IMR-90 (cell line): ENCODE measurements at regions not wholly inside any gene's neighbourhood (a gene's known extent, or its start where the extent isn't known, plus 50 kb on each side); places are given as distances from the start of the nearest gene placed in this dataset.

Experiments
- ATAC-seq: fragments of 200-7000 bp; cut with Tn5 transposase; 2 replicates; pipeline ENCODE4 v1.9.1; 2020; ENCODE audit warnings: low read depth, mild to moderate bottlenecking, moderate library complexity
- BruUV-seq: library from RNA; stranded (reverse); fragments of 400-500 nt; replicated peaks from 2 replicates; lab custom pipeline; 2021; lab: Mats Ljungman, UMichigan
- CTCF ChIA-PET: fragments of 300-600 bp; formaldehyde crosslinking; extraction: SDS; loops from one replicate; lab custom pipeline; 2021; ENCODE audit warnings: antibody characterized with exemption; lab: Yijun Ruan, JAX
- POLR2A ChIA-PET: fragments of 300-600 bp; sonication (Branson Sonifier 250); formaldehyde crosslinking; loops from one replicate; lab custom pipeline; 2022; ENCODE audit warnings: antibody characterized with exemption; ENCODE audit not compliant: unreplicated experiment; lab: Charles Lee
- DNase-seq: peaks from one replicate; pipeline ENCODE4 v3.0.0; 2013
- H2AFZ ChIP-seq: replicated peaks from 2 replicates; pipeline ENCODE3; 2013; ENCODE audit warnings: low read length, mild to moderate bottlenecking; ENCODE audit not compliant: poor library complexity
- H2AK5ac ChIP-seq: 2 replicates; pipeline ENCODE4 v1.6.1; 2013; ENCODE audit warnings: low read depth, low read length, inconsistent platforms
- H2AK9ac ChIP-seq: replicated peaks from 2 replicates; pipeline ENCODE3; 2013; ENCODE audit warnings: mild to moderate bottlenecking, low read depth, low read length, moderate library complexity; ENCODE audit not compliant: poor library complexity
- H2BK120ac ChIP-seq: 2 replicates; pipeline ENCODE4 v1.6.1; 2013; ENCODE audit warnings: low read depth, low read length, inconsistent platforms
- H2BK15ac ChIP-seq: 3 replicates; pipeline ENCODE4 v1.6.1; 2013; ENCODE audit warnings: low read depth, low read length, inconsistent platforms
- H2BK20ac ChIP-seq: 2 replicates; pipeline ENCODE4 v1.6.1; 2013; ENCODE audit warnings: low read depth, mild to moderate bottlenecking, inconsistent platforms, low read length, moderate library complexity
- H2BK5ac ChIP-seq: 2 replicates; pipeline ENCODE4 v1.6.1; 2013; ENCODE audit warnings: mild to moderate bottlenecking, low read depth, low read length, inconsistent platforms; ENCODE audit not compliant: poor library complexity, severe bottlenecking
- H3K14ac ChIP-seq: replicated peaks from 2 replicates; pipeline ENCODE4 v1.6.1; 2013; ENCODE audit warnings: low read depth, low read length, inconsistent platforms
- H3K18ac ChIP-seq: 2 replicates; pipeline ENCODE4 v1.6.1; 2013; ENCODE audit warnings: low read depth, low read length, control low read depth
- H3K23ac ChIP-seq: 2 replicates; pipeline ENCODE4 v1.6.1; 2013; ENCODE audit warnings: low read depth, low read length, inconsistent platforms
- H3K27ac ChIP-seq: 2 replicates; pipeline ENCODE4 v1.5.1; 2013; ENCODE audit warnings: mild to moderate bottlenecking, control low read depth, low read length; ENCODE audit not compliant: insufficient read depth
- H3K27me3 ChIP-seq: 2 replicates; pipeline ENCODE4 v1.6.1; 2013; ENCODE audit warnings: low read length; ENCODE audit not compliant: control insufficient read depth, insufficient read depth
- H3K36me3 ChIP-seq: 2 replicates; pipeline ENCODE4 v1.6.1; 2013; ENCODE audit warnings: low read length, mixed read lengths; ENCODE audit not compliant: control insufficient read depth, insufficient read depth
- H3K4ac ChIP-seq: 2 replicates; pipeline ENCODE4 v1.6.1; 2013; ENCODE audit warnings: low read depth, low read length, inconsistent platforms
- H3K4me1 ChIP-seq: 2 replicates; pipeline ENCODE4 v1.6.1; 2013; ENCODE audit warnings: low read length, mixed read lengths; ENCODE audit not compliant: control insufficient read depth, insufficient read depth
- H3K4me2 ChIP-seq: 2 replicates; pipeline ENCODE4 v1.6.1; 2013; ENCODE audit warnings: low read depth, mild to moderate bottlenecking, control low read depth, low read length, moderate library complexity
- H3K4me3 ChIP-seq: 2 replicates; pipeline ENCODE4 v1.5.1; 2013; ENCODE audit warnings: low read depth, mild to moderate bottlenecking, control low read depth, low read length, moderate library complexity; ENCODE audit not compliant: insufficient read depth
- H3K56ac ChIP-seq: 2 replicates; pipeline ENCODE4 v1.6.1; 2013; ENCODE audit warnings: low read length, inconsistent platforms; ENCODE audit not compliant: insufficient read depth; ENCODE audit errors: extremely low read depth
- H3K79me1 ChIP-seq, 2 experiments: 2 replicates each; pipeline ENCODE4 v1.6.1; 2013; ENCODE audit warnings: low read length in 2 of 2, inconsistent platforms in 1 of 2, low read depth in 1 of 2
- H3K9ac ChIP-seq: 2 replicates; pipeline ENCODE4 v1.6.1; 2013; ENCODE audit warnings: low read depth, low read length, control low read depth
- H3K9me1 ChIP-seq: 2 replicates; pipeline ENCODE4 v1.6.1; 2013; ENCODE audit warnings: low read length, inconsistent platforms; ENCODE audit not compliant: insufficient read depth
- H3K9me3 ChIP-seq: 2 replicates; pipeline ENCODE4 v1.6.1; 2013; ENCODE audit warnings: low read length; ENCODE audit not compliant: control insufficient read depth, insufficient read depth
- H4K20me1 ChIP-seq: 2 replicates; pipeline ENCODE4 v1.6.1; 2013; ENCODE audit warnings: low read length, inconsistent platforms; ENCODE audit not compliant: insufficient read depth
- H4K5ac ChIP-seq: 2 replicates; pipeline ENCODE4 v1.6.1; 2013; ENCODE audit warnings: mild to moderate bottlenecking, low read depth, low read length, control low read depth
- H4K8ac ChIP-seq, 2 experiments: 2 replicates each; pipeline ENCODE4 v1.6.1; 2013; ENCODE audit warnings: low read depth in 2 of 2, low read length in 2 of 2, control low read depth in 1 of 2, inconsistent platforms in 1 of 2
- H4K91ac ChIP-seq: 2 replicates; pipeline ENCODE4 v1.6.1; 2013; ENCODE audit warnings: low read depth, low read length, inconsistent platforms; ENCODE audit not compliant: insufficient read depth
- BHLHE40 ChIP-seq: fragments of 150-350 bp; IDR thresholded peaks from 2 replicates; pipeline ENCODE4 v1.6.1; 2016; ENCODE audit warnings: mild to moderate bottlenecking, low read depth, low read length
- CEBPB ChIP-seq: IDR thresholded peaks from 2 replicates; pipeline ENCODE4 v1.6.1; 2012; ENCODE audit warnings: low read depth, low read length, improper control_type of control experiment
- CHD1 ChIP-seq: IDR thresholded peaks from 2 replicates; pipeline ENCODE4 v1.6.1; 2012; ENCODE audit warnings: low read depth, low read length, improper control_type of control experiment
- FOS ChIP-seq: fragments of 150-350 bp; IDR thresholded peaks from 2 replicates; pipeline ENCODE4 v1.6.1; 2016; ENCODE audit warnings: low read depth, low read length
- MAZ ChIP-seq: IDR thresholded peaks from 2 replicates; pipeline ENCODE4 v1.6.1; 2012; ENCODE audit warnings: low read depth, mild to moderate bottlenecking, low read length, improper control_type of control experiment, moderate library complexity, borderline replicate concordance
- MXI1 ChIP-seq: IDR thresholded peaks from 2 replicates; pipeline ENCODE4 v1.6.1; 2012; ENCODE audit warnings: low read depth, mild to moderate bottlenecking, low read length, moderate library complexity, borderline replicate concordance
- NFE2L2 ChIP-seq: fragments of 150-350 bp; IDR thresholded peaks from 2 replicates; pipeline ENCODE4 v1.6.1; 2016; ENCODE audit warnings: low read depth, mild to moderate bottlenecking, low read length
- POLR2A ChIP-seq: IDR thresholded peaks from 2 replicates; pipeline ENCODE4 v1.6.1; 2012; ENCODE audit warnings: mild to moderate bottlenecking, low read depth, low read length
- RAD21 ChIP-seq: IDR thresholded peaks from 2 replicates; pipeline ENCODE4 v1.6.1; 2012; ENCODE audit warnings: low read length, improper control_type of control experiment
- RCOR1 ChIP-seq: IDR thresholded peaks from 2 replicates; pipeline ENCODE4 v1.6.1; 2012; ENCODE audit warnings: mild to moderate bottlenecking, low read length, improper control_type of control experiment; ENCODE audit not compliant: insufficient replicate concordance
- SMC3 ChIP-seq: fragments of 150-350 bp; IDR thresholded peaks from 2 replicates; pipeline ENCODE4 v1.6.1; 2016; ENCODE audit warnings: low read depth, mild to moderate bottlenecking, antibody characterized with exemption, low read length, moderate library complexity
- WGBS, 2 experiments: methylation state at CpG; one replicate each; pipeline versions ENCODE4 v1.1.5 to v1.1.7; 2013; ENCODE audit warnings: missing lambda C conversion rate in 2 of 2; ENCODE audit not compliant: insufficient read length in 1 of 2; ENCODE audit errors: extremely low coverage in 2 of 2; 5-methylcytosine and 5-hydroxymethylcytosine counted together
- dilution Hi-C: fragments of 300-500 bp; cut with HindIII; formaldehyde crosslinking; loops from one replicate; pipeline ENCODE4 v1.14.3; 2018; ENCODE audit warnings: low sequenced_read_pairs; ENCODE audit not compliant: unreplicated experiment
- in situ Hi-C: fragments of 300-500 bp; cut with MboI; formaldehyde crosslinking; loops from 3 replicates; pipeline ENCODE4 v1.14.3; 2019; ENCODE audit warnings: low sequenced_read_pairs, inconsistent platforms, mixed read lengths
- intact Hi-C: fragments of 100-400 bp; cut with micrococcal nuclease; formaldehyde crosslinking; loops from 2 replicates; pipeline ENCODE4 v1.10.0; 2022
- TF ChIP-seq, protein P1 (sequence below): fragments of 150-350 bp; IDR thresholded peaks from 2 replicates; pipeline ENCODE4 v1.6.1; 2016; ENCODE audit warnings: low read depth, mild to moderate bottlenecking, low read length, moderate library complexity, borderline replicate concordance

- DNase-seq (peak; percentile 66), ATAC-seq (peak; percentile 37)
- CTCF ChIA-PET: no interaction called here
- BruUV-seq: no TSS peak
- dilution Hi-C loops (no loop called here), intact Hi-C loops (no loop called here), in situ Hi-C loops (loop anchor here (10.0 kb wide), 1 partner anchor 1005 kb away; no protein-coding TSS in a partner anchor)
- H3K56ac ChIP-seq: no peak overlapping the region
- no peak for TF ChIP-seq SMC3
- TF ChIP-seq CEBPB: no peak
- no peak for TF ChIP-seq RCOR1
- no peak for TF ChIP-seq CHD1
- TF ChIP-seq RAD21: no peak
- TF ChIP-seq, protein P1, sequence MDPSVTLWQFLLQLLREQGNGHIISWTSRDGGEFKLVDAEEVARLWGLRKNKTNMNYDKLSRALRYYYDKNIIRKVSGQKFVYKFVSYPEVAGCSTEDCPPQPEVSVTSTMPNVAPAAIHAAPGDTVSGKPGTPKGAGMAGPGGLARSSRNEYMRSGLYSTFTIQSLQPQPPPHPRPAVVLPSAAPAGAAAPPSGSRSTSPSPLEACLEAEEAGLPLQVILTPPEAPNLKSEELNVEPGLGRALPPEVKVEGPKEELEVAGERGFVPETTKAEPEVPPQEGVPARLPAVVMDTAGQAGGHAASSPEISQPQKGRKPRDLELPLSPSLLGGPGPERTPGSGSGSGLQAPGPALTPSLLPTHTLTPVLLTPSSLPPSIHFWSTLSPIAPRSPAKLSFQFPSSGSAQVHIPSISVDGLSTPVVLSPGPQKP: no peak
- no peak for TF ChIP-seq FOS
- no peak for TF ChIP-seq POLR2A
- TF ChIP-seq MAZ: no peak
- no peak for TF ChIP-seq NFE2L2
- no peak for TF ChIP-seq MXI1
- no peak for TF ChIP-seq BHLHE40
- H3K9ac ChIP-seq: no peak overlapping the region
- no CpG with 5 or more reads among the region's 2 CpGs for WGBS, 2 experiments
- H3K9me3 ChIP-seq: no peaks in the 10 kb centered on the region
- H4K91ac ChIP-seq: no peak overlapping the region
- POLR2A ChIA-PET: no interaction called here
- no peaks in the 10 kb centered on the region for H4K20me1 ChIP-seq
- no peak overlapping the region for H2AFZ ChIP-seq
- no peak overlapping the region for H2BK15ac ChIP-seq
- H4K5ac ChIP-seq: no peak overlapping the region
- H3K14ac ChIP-seq: no peak overlapping the region
- no peak overlapping the region for H2BK5ac ChIP-seq
- H3K9me1 ChIP-seq: no peaks in the 10 kb centered on the region
- no peak overlapping the region for H2BK20ac ChIP-seq
- no peak overlapping the region for H3K4ac ChIP-seq
- no peak overlapping the region for H2AK9ac ChIP-seq
- no peak overlapping the region for H3K23ac ChIP-seq
- H3K79me1 ChIP-seq: no peaks in the 10 kb centered on the region
- no peak overlapping the region for H3K4me3 ChIP-seq
- no peak overlapping the region for H3K4me2 ChIP-seq
- H4K8ac ChIP-seq: no peak overlapping the region
- H3K27ac ChIP-seq: no peak overlapping the region
- no peaks in the 10 kb centered on the region for H3K4me1 ChIP-seq
- H3K36me3 ChIP-seq: no peaks in the 10 kb centered on the region
- H3K18ac ChIP-seq: no peak overlapping the region
- H3K27me3 ChIP-seq: no peaks in the 10 kb centered on the region
- H2AK5ac ChIP-seq: no peak overlapping the region
- H2BK120ac ChIP-seq: no peak overlapping the region
These were observed 1012.1 kb upstream of the SLIT2 start for GRCh38 chr4:19239565-19239964.
